Neural progenitor cell (in vitro differentiated cells): ENCODE measurements at regions not wholly inside any gene's neighbourhood (a gene's known extent, or its start where the extent isn't known, plus 50 kb on each side); places are given as distances from the start of the nearest gene placed in this dataset.

Source experiments
- CTCF ChIP-seq: fragments of 200-600 bp; sonication (generic); IDR thresholded peaks from 2 replicates; pipeline ENCODE4 v1.5.1; 2017; ENCODE audit warnings: antibody characterized with exemption, mild to moderate bottlenecking
- EZH2 ChIP-seq: fragments of 200-600 bp; sonication (generic); IDR thresholded peaks from 2 replicates; pipeline ENCODE4 v1.6.1; 2017; ENCODE audit warnings: antibody characterized with exemption, mild to moderate bottlenecking, moderate library complexity
- EZH2phosphoT487 ChIP-seq: fragments of 200-600 bp; sonication (generic); IDR thresholded peaks from 2 replicates; pipeline ENCODE4 v1.6.1; 2017; ENCODE audit warnings: antibody characterized with exemption

GRCh38 chr7:85757348-85757747 is 570.5 kb upstream of the SEMA3D start:
- TF ChIP-seq EZH2phosphoT487 (no peak), CTCF (no peak), EZH2 (no peak)
